B cell (primary cell): ENCODE measurements at regions not wholly inside any gene's neighbourhood (a gene's known extent, or its start where the extent isn't known, plus 50 kb on each side); places are given as distances from the start of the nearest gene placed in this dataset.
"Not testable (repeated sequence)": the region's sequence is repeated elsewhere in the genome, so short reads cannot be mapped to it uniquely, and the experiment has no call there.

Experiments
- CTCF ChIP-seq: fragments of 200-600 bp; IDR thresholded peaks from one replicate; pipeline ENCODE4 v1.8.0; 2022; ENCODE audit warnings: antibody characterized with exemption, mild to moderate bottlenecking
- EZH2 ChIP-seq: IDR thresholded peaks from 2 replicates; pipeline ENCODE4 v1.6.1; 2012; ENCODE audit warnings: borderline replicate concordance, low read depth, mild to moderate bottlenecking, moderate library complexity, low read length; ENCODE audit not compliant: insufficient read depth, poor library complexity, severe bottlenecking

- not testable (repeated sequence) for TF ChIP-seq CTCF, EZH2
Measured at GRCh38 chr2:53586733-53587612, 180.6 kb upstream of the CHAC2 start.
